OCI-LY7 (cell line): ENCODE measurements at regions not wholly inside any gene's neighbourhood (a gene's known extent, or its start where the extent isn't known, plus 50 kb on each side); places are given as distances from the start of the nearest gene placed in this dataset.

Experiments used
- BruUV-seq: library from RNA; stranded (reverse); fragments of 400-500 nt; replicated peaks from 2 replicates; lab custom pipeline; 2021; lab: Mats Ljungman, UMichigan
- CTCF ChIA-PET: fragments of 300-600 bp; sonication (Branson Sonifier 250); formaldehyde crosslinking; loops from one replicate; lab custom pipeline; 2022; ENCODE audit warnings: antibody characterized with exemption; ENCODE audit not compliant: unreplicated experiment; lab: Charles Lee
- POLR2A ChIA-PET: fragments of 300-600 bp; sonication (Branson Sonifier 250); formaldehyde crosslinking; loops from one replicate; lab custom pipeline; 2022; ENCODE audit warnings: antibody characterized with exemption; lab: Charles Lee
- DNase-seq: peaks from one replicate; pipeline ENCODE4 v3.0.0-alpha.2; 2015; ENCODE audit warnings: low spot score
- H2AFZ ChIP-seq: fragments of 200-600 bp; sonication (generic), shearing (Covaris generic); 2 replicates; pipeline ENCODE4 v1.6.1; 2014; ENCODE audit warnings: mild to moderate bottlenecking, antibody characterized with exemption, low read length, moderate library complexity
- H3K27ac ChIP-seq: fragments of 200-600 bp; sonication (generic); 2 replicates; pipeline ENCODE4 v1.5.1; 2014; ENCODE audit warnings: mixed run types, low read depth, mild to moderate bottlenecking, moderate library complexity, low read length, inconsistent platforms; ENCODE audit not compliant: poor library complexity, severe bottlenecking
- H3K36me3 ChIP-seq: fragments of 200-600 bp; sonication (generic); 2 replicates; pipeline ENCODE4 v1.6.1; 2014; ENCODE audit warnings: mild to moderate bottlenecking, antibody characterized with exemption, low read length, moderate library complexity, mixed read lengths; ENCODE audit not compliant: insufficient read depth
- H3K4me1 ChIP-seq: fragments of 200-600 bp; sonication (generic); 2 replicates; pipeline ENCODE4 v1.5.1; 2014; ENCODE audit warnings: mild to moderate bottlenecking, low read length; ENCODE audit not compliant: insufficient read depth, poor library complexity, severe bottlenecking
- H3K4me2 ChIP-seq: fragments of 200-600 bp; sonication (generic); 2 replicates; pipeline ENCODE4 v1.6.1; 2014; ENCODE audit warnings: mild to moderate bottlenecking, low read length
- H3K4me3 ChIP-seq: fragments of 200-600 bp; sonication (generic); 2 replicates; pipeline ENCODE4 v1.5.1; 2014; ENCODE audit warnings: mild to moderate bottlenecking, low read depth, low read length; ENCODE audit not compliant: poor library complexity, severe bottlenecking
- H3K79me2 ChIP-seq: fragments of 200-600 bp; sonication (generic); 2 replicates; pipeline ENCODE4 v1.6.1; 2016; ENCODE audit warnings: low read depth, mild to moderate bottlenecking, low read length, moderate library complexity, mixed read lengths; ENCODE audit not compliant: insufficient read depth
- H3K9me2 ChIP-seq: fragments of 200-600 bp; sonication (generic); 2 replicates; pipeline ENCODE4 v1.6.1; 2016; ENCODE audit warnings: mild to moderate bottlenecking, low read length, mixed read lengths; ENCODE audit not compliant: insufficient read depth
- H3K9me3 ChIP-seq: fragments of 200-600 bp; sonication (generic); 2 replicates; pipeline ENCODE4 v1.6.1; 2014; ENCODE audit warnings: mild to moderate bottlenecking, mixed run types, low read length, mixed read lengths
- H4K20me1 ChIP-seq: fragments of 200-600 bp; sonication (generic); 2 replicates; pipeline ENCODE4 v1.6.1; 2014; ENCODE audit warnings: mild to moderate bottlenecking, antibody characterized with exemption, low read length, moderate library complexity, mixed read lengths; ENCODE audit not compliant: insufficient read depth
- EZH2phosphoT487 ChIP-seq: fragments of 200-600 bp; sonication (generic); IDR thresholded peaks from 2 replicates; pipeline ENCODE4 v1.6.1; 2018; ENCODE audit warnings: low read depth, borderline replicate concordance, mild to moderate bottlenecking, mixed run types, antibody characterized with exemption, low read length, moderate library complexity, mixed read lengths
- intact Hi-C: fragments of 100-400 bp; cut with micrococcal nuclease; formaldehyde crosslinking; loops from one replicate; pipeline ENCODE4 v1.10.0; 2022; ENCODE audit not compliant: unreplicated experiment
- TF ChIP-seq, protein P1 (sequence below): fragments of 200-600 bp; sonication (generic); conservative IDR thresholded peaks from 2 replicates; pipeline ENCODE4 v1.5.1; 2014; ENCODE audit warnings: mild to moderate bottlenecking, antibody characterized with exemption, low read length, moderate library complexity, mixed read lengths

DNA sequence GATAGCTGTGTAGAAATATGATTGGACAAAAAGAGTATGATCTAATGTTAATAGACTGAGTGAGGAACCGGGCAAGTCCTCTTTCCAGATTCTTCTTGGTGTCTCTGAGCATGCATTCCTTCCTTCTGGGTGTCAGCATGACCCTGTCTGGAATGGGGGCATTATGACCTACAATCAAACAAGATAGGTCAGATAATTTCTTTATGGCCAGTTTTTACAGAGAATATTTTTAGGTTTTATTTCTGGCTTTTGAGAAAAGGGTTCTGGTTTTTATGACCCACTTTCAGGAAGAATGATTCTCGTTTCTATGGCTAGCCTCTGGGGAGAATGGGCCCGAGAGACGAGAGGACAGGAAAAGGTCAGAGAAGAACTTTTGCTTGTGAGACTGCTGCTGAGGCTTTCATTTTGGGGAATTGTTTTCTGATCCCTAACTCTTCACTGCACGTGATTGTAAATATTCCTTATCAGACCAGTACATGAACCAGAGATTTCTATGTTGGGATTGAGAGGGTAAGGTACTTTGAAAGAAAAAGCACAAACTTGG, 383.8 kb downstream of the AASDHPPT start:
- Histone ChIP-seq H4K20me1 (no peaks in the 10 kb centered on the region), H3K9me2 (no peaks in the 10 kb centered on the region), H3K4me1 (no peaks in the 10 kb centered on the region), H2AFZ (no peak overlapping the region), H3K4me3 (no peak overlapping the region), H3K4me2 (no peak overlapping the region), H3K36me3 (no peaks in the 10 kb centered on the region), H3K9me3 (no peaks in the 10 kb centered on the region), H3K79me2 (no peaks in the 10 kb centered on the region), H3K27ac (no peak overlapping the region)
- ChIA-PET POLR2A (interaction anchor here (0.7 kb wide), 1 partner anchor 11 kb away, joined by 3 read pairs; no protein-coding TSS in a partner anchor), CTCF (no interaction called here)
- no TSS peak for BruUV-seq
- no peak for DNase-seq
- TF ChIP-seq EZH2phosphoT487 = no peak
- TF ChIP-seq, protein P1, sequence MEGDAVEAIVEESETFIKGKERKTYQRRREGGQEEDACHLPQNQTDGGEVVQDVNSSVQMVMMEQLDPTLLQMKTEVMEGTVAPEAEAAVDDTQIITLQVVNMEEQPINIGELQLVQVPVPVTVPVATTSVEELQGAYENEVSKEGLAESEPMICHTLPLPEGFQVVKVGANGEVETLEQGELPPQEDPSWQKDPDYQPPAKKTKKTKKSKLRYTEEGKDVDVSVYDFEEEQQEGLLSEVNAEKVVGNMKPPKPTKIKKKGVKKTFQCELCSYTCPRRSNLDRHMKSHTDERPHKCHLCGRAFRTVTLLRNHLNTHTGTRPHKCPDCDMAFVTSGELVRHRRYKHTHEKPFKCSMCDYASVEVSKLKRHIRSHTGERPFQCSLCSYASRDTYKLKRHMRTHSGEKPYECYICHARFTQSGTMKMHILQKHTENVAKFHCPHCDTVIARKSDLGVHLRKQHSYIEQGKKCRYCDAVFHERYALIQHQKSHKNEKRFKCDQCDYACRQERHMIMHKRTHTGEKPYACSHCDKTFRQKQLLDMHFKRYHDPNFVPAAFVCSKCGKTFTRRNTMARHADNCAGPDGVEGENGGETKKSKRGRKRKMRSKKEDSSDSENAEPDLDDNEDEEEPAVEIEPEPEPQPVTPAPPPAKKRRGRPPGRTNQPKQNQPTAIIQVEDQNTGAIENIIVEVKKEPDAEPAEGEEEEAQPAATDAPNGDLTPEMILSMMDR = no peak
- intact Hi-C loops = no loop called here

DNA sequence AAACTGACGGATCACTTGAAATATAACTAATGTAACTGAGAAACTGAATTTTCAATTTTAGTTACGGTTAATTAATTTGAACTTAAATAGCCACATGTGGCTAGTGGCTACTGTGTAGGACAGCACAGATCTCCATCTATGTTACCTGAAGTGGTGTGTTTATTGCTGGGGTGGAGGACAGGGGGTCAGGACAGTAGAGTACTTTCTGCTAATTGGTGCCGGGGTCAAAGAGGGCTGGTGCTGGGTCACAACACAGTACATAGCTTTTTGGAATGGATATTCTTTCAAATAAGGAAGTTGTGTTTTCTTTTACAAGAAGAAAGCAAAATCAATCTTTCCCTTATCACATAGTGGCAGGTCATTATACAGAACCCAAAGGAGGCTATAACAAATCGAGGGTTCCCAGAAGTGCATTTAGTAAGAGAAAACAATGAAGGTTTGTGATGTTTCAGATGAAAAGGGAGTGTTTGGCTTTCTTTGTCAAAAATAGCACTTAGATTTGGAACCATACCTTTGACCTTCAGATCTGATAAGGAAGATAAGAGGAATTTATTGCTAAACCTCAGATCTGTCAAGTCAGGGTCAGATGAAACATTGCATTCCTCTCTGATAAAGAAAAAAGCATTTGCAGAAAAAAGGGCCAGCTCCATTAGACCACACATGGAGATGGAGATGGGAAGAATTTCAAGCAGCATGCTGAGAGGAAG, 384.5 kb downstream of the AASDHPPT start:
- BruUV-seq = no TSS peak

More for the DNA sequence above, 384.5 kb downstream of the AASDHPPT start:
- Histone ChIP-seq H3K4me1 (no peaks in the 10 kb centered on the region), H3K4me2 (no peak overlapping the region), H3K9me3 (no peaks in the 10 kb centered on the region), H4K20me1 (no peaks in the 10 kb centered on the region), H3K27ac (no peak overlapping the region), H3K4me3 (no peak overlapping the region), H3K79me2 (no peaks in the 10 kb centered on the region), H3K9me2 (no peaks in the 10 kb centered on the region), H3K36me3 (no peaks in the 10 kb centered on the region), H2AFZ (no peak overlapping the region)
- intact Hi-C loops = no loop called here
- DNase-seq = no peak
- ChIA-PET POLR2A (interaction anchor here (0.7 kb wide), 2 partner anchors 10 to 544 kb away, joined by 3 read pairs; no protein-coding TSS in a partner anchor), CTCF (no interaction called here)
- no peak for TF ChIP-seq EZH2phosphoT487
- TF ChIP-seq, protein P1 = no peak
